Adrenal gland (tissue), 9 donors: ENCODE measurements at regions not wholly inside any gene's neighbourhood (a gene's known extent, or its start where the extent isn't known, plus 50 kb on each side); places are given as distances from the start of the nearest gene placed in this dataset.

Source experiments
- DNase-seq, 7 donors: peaks; one replicate each; pipeline ENCODE4 v3.0.0-alpha.2; 2019 to 2020
- H3K27ac ChIP-seq, 5 donors: fragments of 200-600 bp; sonication (generic) in 4 of 5; 1 replicate in 3 of 5; 2 replicates in 2 of 5; pipeline versions ENCODE4 v1.5.1 to v1.8.0; 2016 to 2020; ENCODE audit warnings: mild to moderate bottlenecking in 1 of 5
- H3K27me3 ChIP-seq: fragments of 200-600 bp; 2 replicates; pipeline ENCODE4 v1.8.0; 2021
- H3K36me3 ChIP-seq, 2 donors: fragments of 200-600 bp; replicated peaks in 1 of 2; 1 replicate in 1 of 2; 2 replicates in 1 of 2; pipeline versions ENCODE4 v1.5.1 to v1.8.0; 2018 to 2022
- H3K4me1 ChIP-seq, 2 donors: fragments of 200-600 bp; replicated peaks in 1 of 2; 1 replicate in 1 of 2; 2 replicates in 1 of 2; pipeline versions ENCODE4 v1.5.1 to v1.8.0; 2018 to 2021
- H3K4me3 ChIP-seq, 4 donors: fragments of 200-600 bp; sonication (generic) in 3 of 4; one replicate each; pipeline ENCODE4 v1.5.1; 2016 to 2018
- H3K9me3 ChIP-seq, 3 donors: fragments of 200-600 bp; sonication (generic) in 1 of 3; replicated peaks in 1 of 3; 1 replicate in 2 of 3; 2 replicates in 1 of 3; pipeline versions ENCODE4 v1.5.1 to v1.8.0; 2016 to 2021
- CTCF ChIP-seq, 6 experiments: fragments of 450-650 bp in 4 of 6; fragments of 200-600 bp in 2 of 6; sonication (generic) in 1 of 6; IDR thresholded peaks; 1 replicate in 5 of 6; 2 replicates in 1 of 6; pipeline versions ENCODE4 v1.5.1 to v1.8.0; 2016 to 2021; ENCODE audit warnings: antibody characterized with exemption in 6 of 6, mild to moderate bottlenecking in 2 of 6, moderate library complexity in 1 of 6
- POLR2A ChIP-seq, 2 donors: fragments of 450-650 bp; IDR thresholded peaks; one replicate each; pipeline ENCODE4 v1.6.1; 2017; ENCODE audit warnings: antibody characterized with exemption in 2 of 2, mild to moderate bottlenecking in 2 of 2, moderate library complexity in 1 of 2
- WGBS, 4 donors: extraction: QIAGEN DNeasy Blood & Tissue Kit in 2 of 4; methylation state at CpG; one replicate each; pipeline versions ENCODE4 v1.1.5 to v1.1.7; 2013 to 2017; 5-methylcytosine and 5-hydroxymethylcytosine counted together
- intact Hi-C, 2 donors: fragments of 100-400 bp; cut with DNase I; formaldehyde crosslinking; loops; one replicate each; pipeline versions ENCODE4 v1.14.1 to v1.15.0; 2022 to 2023
- donor health status: healthy with polysubstance abuse.
- donor health status: Bipolar disorder and iron deficiency.
- donor health status: DM: yes; HTN: yes; CAD: no.
- donor health status: DM: no; HTN: no; CAD: no.
- donor health status: DM: no; HTN: no; CAD: no.

- Histone ChIP-seq H3K9me3 (no peaks in the 10 kb centered on the region), H3K36me3 (no peaks in the 10 kb centered on the region), H3K27ac (no peak overlapping the region), H3K4me1 (no peaks in the 10 kb centered on the region), H3K27me3 (no peaks in the 10 kb centered on the region), H3K4me3 (no peak overlapping the region)
- 62 to 70% (median 66%) methylated on average over 3 of the region's 3 CpGs for WGBS, 4 donors
- intact Hi-C loops: no loop called here
- no peak for TF ChIP-seq CTCF (IDR thresholded peaks at IDR 0.05)
- TF ChIP-seq POLR2A (IDR thresholded peaks at IDR 0.05): no peak
- DNase-seq: no peak
Observed at GRCh38 chr16:59859676-59860402, 1125.7 kb upstream of the GOT2 start.

GRCh38 chr16:59854846-59855439, 1120.8 kb upstream of the GOT2 start:
- H3K27me3 ChIP-seq: no peaks in the 10 kb centered on the region
- no peak for DNase-seq
- H3K36me3 ChIP-seq: no peaks in the 10 kb centered on the region
- intact Hi-C loops: no loop called here
- WGBS, 4 donors: 68 to 71% (median 70%) methylated on average over 4 of the region's 4 CpGs
- no peaks in the 10 kb centered on the region for H3K4me1 ChIP-seq
- H3K9me3 ChIP-seq: no peaks in the 10 kb centered on the region
- H3K4me3 ChIP-seq: no peak overlapping the region
- H3K27ac ChIP-seq: no peak overlapping the region
- TF ChIP-seq POLR2A (IDR thresholded peaks at IDR 0.05): no peak

- Histone ChIP-seq H3K4me3 (no peak overlapping the region), H3K36me3 (no peaks in the 10 kb centered on the region), H3K4me1 (no peaks in the 10 kb centered on the region), H3K27ac (no peak overlapping the region), H3K27me3 (no peaks in the 10 kb centered on the region), H3K9me3 (no peaks in the 10 kb centered on the region)
- no peak for DNase-seq
- intact Hi-C loops: no loop called here
- no peak for TF ChIP-seq POLR2A (IDR thresholded peaks at IDR 0.05)
- TF ChIP-seq CTCF (IDR thresholded peaks at IDR 0.05): no peak
- WGBS, 4 donors: 49 to 66% (median 59%) methylated on average over 4 of the region's 4 CpGs
Observed at GRCh38 chr16:59849716-59850115, 1115.6 kb upstream of the GOT2 start.

GRCh38 chr16:59848296-59848695, 1114.2 kb upstream of the GOT2 start:
- Histone ChIP-seq H3K4me1 (no peaks in the 10 kb centered on the region), H3K4me3 (no peak overlapping the region), H3K27me3 (no peaks in the 10 kb centered on the region), H3K9me3 (peaks cover 0 to 1% (median 0%) of the 10 kb centered on the region in 3 donors), H3K27ac (no peak overlapping the region), H3K36me3 (no peaks in the 10 kb centered on the region)
- intact Hi-C loops: no loop called here
- TF ChIP-seq CTCF (IDR thresholded peaks at IDR 0.05): no peak
- TF ChIP-seq POLR2A (IDR thresholded peaks at IDR 0.05): no peak
- no peak for DNase-seq

- Histone ChIP-seq H3K4me3 (no peak overlapping the region), H3K9me3 (peaks cover 0 to 4% (median 0%) of the 10 kb centered on the region in 3 donors), H3K4me1 (no peaks in the 10 kb centered on the region), H3K27ac (no peak overlapping the region), H3K27me3 (no peaks in the 10 kb centered on the region), H3K36me3 (no peaks in the 10 kb centered on the region)
- no peak for TF ChIP-seq POLR2A (IDR thresholded peaks at IDR 0.05)
- no peak for TF ChIP-seq CTCF (IDR thresholded peaks at IDR 0.05)
- 64 to 69% (median 66%) methylated on average over 3 of the region's 3 CpGs for WGBS, 4 donors
- intact Hi-C loops: no loop called here
- DNase-seq: no peak
Observed at GRCh38 chr16:59840169-59840568, 1106.1 kb upstream of the GOT2 start.
